GM21786 (cell line): ENCODE measurements at regions not wholly inside any gene's neighbourhood (a gene's known extent, or its start where the extent isn't known, plus 50 kb on each side); places are given as distances from the start of the nearest gene placed in this dataset.
"Not testable (repeated sequence)": the region's sequence is repeated elsewhere in the genome, so short reads cannot be mapped to it uniquely, and the experiment has no call there.

Source experiments
- ATAC-seq: cut with Tn5 transposase; IDR thresholded peaks from one replicate; pipeline ENCODE4 v1.9.1; 2021; ENCODE audit not compliant: unreplicated experiment

GRCh38 chr16:17759451-17760390 is 289.0 kb upstream of the XYLT1 start:
- no peak for ATAC-seq

- ATAC-seq = no peak
Observed at GRCh38 chr16:17757808-17758207, 287.0 kb upstream of the XYLT1 start.

GRCh38 chr16:17755158-17755557 is 284.4 kb upstream of the XYLT1 start:
- no peak for ATAC-seq

GRCh38 chr16:17753434-17753833 is 282.7 kb upstream of the XYLT1 start:
- no peak for ATAC-seq

- no peak for ATAC-seq
Observed at GRCh38 chr16:17749706-17750105, 278.9 kb upstream of the XYLT1 start.

GRCh38 chr16:17748044-17748719 is 277.4 kb upstream of the XYLT1 start:
- no peak for ATAC-seq

GRCh38 chr16:17747081-17747756 is 276.5 kb upstream of the XYLT1 start:
- no peak for ATAC-seq

- ATAC-seq = no peak
Observed at GRCh38 chr16:17744921-17745572, 274.3 kb upstream of the XYLT1 start.

GRCh38 chr16:17743578-17743977 is 272.8 kb upstream of the XYLT1 start:
- ATAC-seq = no peak

- no peak for ATAC-seq
Observed at GRCh38 chr16:17743158-17743557, 272.4 kb upstream of the XYLT1 start.

- not testable (repeated sequence) for ATAC-seq
Observed at GRCh38 chr16:17735099-17735498, 264.3 kb upstream of the XYLT1 start.

GRCh38 chr16:17729820-17730219 is 259.1 kb upstream of the XYLT1 start:
- ATAC-seq = no peak

- ATAC-seq = no peak
Observed at GRCh38 chr16:17728196-17728595, 257.4 kb upstream of the XYLT1 start.

- ATAC-seq = no peak
Observed at GRCh38 chr16:17724242-17724898, 253.6 kb upstream of the XYLT1 start.

- ATAC-seq = no peak
Observed at GRCh38 chr16:17723531-17724134, 252.9 kb upstream of the XYLT1 start.

- ATAC-seq = no peak
Observed at GRCh38 chr16:17718495-17718894, 247.7 kb upstream of the XYLT1 start.

- no peak for ATAC-seq
Observed at GRCh38 chr16:17705847-17706246, 235.1 kb upstream of the XYLT1 start.

GRCh38 chr16:17696616-17697015 is 225.9 kb upstream of the XYLT1 start:
- no peak for ATAC-seq

GRCh38 chr16:17692484-17692883 is 221.7 kb upstream of the XYLT1 start:
- no peak for ATAC-seq

- ATAC-seq = no peak
Observed at GRCh38 chr16:17691899-17692176, 221.1 kb upstream of the XYLT1 start.
